Caco-2 (cell line): ENCODE measurements at regions not wholly inside any gene's neighbourhood (a gene's known extent, or its start where the extent isn't known, plus 50 kb on each side); places are given as distances from the start of the nearest gene placed in this dataset.

ENCODE experiments used
- BruUV-seq: library from RNA; stranded (reverse); fragments of 400-500 nt; replicated peaks from 2 replicates; lab custom pipeline; 2021; lab: Mats Ljungman, UMichigan
- CTCF ChIA-PET: fragments of 300-600 bp; sonication (Branson Sonifier 250); formaldehyde crosslinking; loops from one replicate; lab custom pipeline; 2022; ENCODE audit warnings: antibody characterized with exemption; lab: Charles Lee
- POLR2A ChIA-PET: fragments of 300-600 bp; sonication (Branson Sonifier 250); formaldehyde crosslinking; loops from one replicate; lab custom pipeline; 2022; ENCODE audit warnings: antibody characterized with exemption; lab: Charles Lee
- DNase-seq, 2 experiments: peaks; one replicate each; pipeline versions ENCODE4 v3.0.0 to v3.0.0-alpha.2; 2020 to 2022
- H3K27me3 ChIP-seq: replicated peaks from 2 replicates; pipeline ENCODE4 v1.6.0; 2011; ENCODE audit warnings: low read length; ENCODE audit not compliant: control insufficient read depth, insufficient read depth
- H3K36me3 ChIP-seq: 2 replicates; pipeline ENCODE4 v1.5.1; 2011; ENCODE audit warnings: low read length; ENCODE audit not compliant: control insufficient read depth, insufficient read depth
- H3K4me1 ChIP-seq: fragments of 250-450 bp; sonication (Bioruptor Pico); 2 replicates; pipeline ENCODE4 v1.5.1; 2020; ENCODE audit warnings: mild to moderate bottlenecking
- H3K4me3 ChIP-seq: 2 replicates; pipeline ENCODE4 v1.5.1; 2011; ENCODE audit warnings: low read depth, mild to moderate bottlenecking, control low read depth, low read length
- H3K9me3 ChIP-seq: fragments of 250-450 bp; sonication (Bioruptor Pico); 2 replicates; pipeline ENCODE4 v1.5.1; 2020; ENCODE audit warnings: mild to moderate bottlenecking, moderate library complexity
- H3K27ac Mint-ChIP-seq: one replicate; pipeline ENCODE4 v1.8.0; 2022; ENCODE audit warnings: mixed read lengths; ENCODE audit not compliant: unreplicated experiment
- H3K27me3 Mint-ChIP-seq: one replicate; pipeline ENCODE4 v1.8.0; 2022; ENCODE audit warnings: mixed read lengths; ENCODE audit not compliant: insufficient read depth, unreplicated experiment
- H3K36me3 Mint-ChIP-seq: one replicate; pipeline ENCODE4 v1.8.0; 2022; ENCODE audit warnings: mild to moderate bottlenecking, mixed read lengths; ENCODE audit not compliant: insufficient read depth, unreplicated experiment
- H3K4me1 Mint-ChIP-seq: one replicate; pipeline ENCODE4 v1.8.0; 2022; ENCODE audit warnings: low read depth, mixed read lengths; ENCODE audit not compliant: unreplicated experiment
- H3K4me3 Mint-ChIP-seq: one replicate; pipeline ENCODE4 v1.8.0; 2022; ENCODE audit warnings: mild to moderate bottlenecking, moderate library complexity, mixed read lengths; ENCODE audit not compliant: unreplicated experiment
- H3K9me3 Mint-ChIP-seq: one replicate; pipeline ENCODE4 v1.8.0; 2022; ENCODE audit warnings: mixed read lengths; ENCODE audit not compliant: unreplicated experiment
- CTCF ChIP-seq, 2 experiments: fragments of 200-600 bp in 1 of 2; IDR thresholded peaks; 1 replicate in 1 of 2; 2 replicates in 1 of 2; pipeline versions ENCODE4 v1.5.1 to v1.8.0; 2011 to 2022; ENCODE audit warnings: antibody characterized with exemption in 1 of 2, control low read depth in 1 of 2, inconsistent platforms in 1 of 2, low read depth in 1 of 2, low read length in 1 of 2, mild to moderate bottlenecking in 1 of 2, moderate library complexity in 1 of 2; ENCODE audit not compliant: insufficient read depth in 1 of 2, severe bottlenecking in 1 of 2, unreplicated experiment in 1 of 2
- intact Hi-C: fragments of 100-400 bp; cut with micrococcal nuclease; formaldehyde crosslinking; loops from one replicate; pipeline ENCODE4 v1.10.0; 2022; ENCODE audit not compliant: unreplicated experiment

- Histone ChIP-seq H3K27me3 (no peaks in the 10 kb centered on the region; the same call in 1 of the 2 replicates), H3K36me3 (no peaks in the 10 kb centered on the region), H3K9me3 (no peaks in the 10 kb centered on the region), H3K4me1 (no peaks in the 10 kb centered on the region), H3K4me3 (no peak overlapping the region)
- ChIA-PET CTCF (no interaction called here), POLR2A (no interaction called here)
- TF ChIP-seq CTCF (IDR thresholded peaks at IDR 0.05; ENCODE audit: insufficient read depth in 1 of 2, low read depth in 1 of 2, low read length in 1 of 2, severe bottlenecking in 1 of 2, unreplicated experiment in 1 of 2): no peak
- no TSS peak for BruUV-seq
- H3K36me3 Mint-ChIP-seq: no peaks in the 10 kb centered on the region
- DNase-seq: no peak
- H3K27me3 Mint-ChIP-seq: peaks cover 3% of the 10 kb centered on the region
- H3K4me1 Mint-ChIP-seq: no peaks in the 10 kb centered on the region
- intact Hi-C loops: loop anchor here (10.0 kb wide), 1 partner anchor 155 kb away; no protein-coding TSS in a partner anchor
- no peak overlapping the region for H3K27ac Mint-ChIP-seq
- peaks cover 9% of the 10 kb centered on the region for H3K9me3 Mint-ChIP-seq
- H3K4me3 Mint-ChIP-seq: no peak overlapping the region
Measured at GRCh38 chr3:5579946-5580345, 392.4 kb downstream of the EDEM1 start.

DNA sequence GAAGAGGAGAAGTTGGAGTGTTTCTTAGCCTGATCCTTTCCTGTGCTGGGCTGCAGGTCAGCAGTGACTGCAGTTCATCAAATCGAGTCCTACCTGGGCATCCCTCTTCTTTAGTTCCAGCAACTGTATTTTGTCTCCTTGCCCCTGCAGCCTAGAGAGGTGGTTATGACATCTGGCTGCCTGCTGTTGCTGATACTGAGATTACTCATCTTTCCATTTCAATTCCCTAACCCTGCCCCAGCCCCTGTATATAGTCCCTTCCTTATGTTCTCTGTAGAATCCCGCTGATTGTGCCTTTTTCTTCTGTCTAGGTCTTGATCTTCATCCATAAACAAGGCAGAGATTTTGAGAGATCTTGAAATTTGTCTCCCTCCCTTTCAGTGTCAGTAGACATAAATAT is 393.3 kb downstream of the EDEM1 start:
- Histone ChIP-seq H3K4me1 (no peaks in the 10 kb centered on the region), H3K36me3 (no peaks in the 10 kb centered on the region), H3K4me3 (no peak overlapping the region), H3K9me3 (no peaks in the 10 kb centered on the region), H3K27me3 (no peaks in the 10 kb centered on the region; the same call in 1 of the 2 replicates)
- Mint-ChIP-seq H3K27me3 (peaks cover 3% of the 10 kb centered on the region), H3K27ac (no peak overlapping the region), H3K9me3 (peaks cover 9% of the 10 kb centered on the region), H3K4me1 (no peaks in the 10 kb centered on the region), H3K36me3 (no peaks in the 10 kb centered on the region), H3K4me3 (no peak overlapping the region)
- DNase-seq: no peak
- ChIA-PET CTCF (no interaction called here), POLR2A (no interaction called here)
- no peak for TF ChIP-seq CTCF (IDR thresholded peaks at IDR 0.05; ENCODE audit: insufficient read depth in 1 of 2, low read depth in 1 of 2, low read length in 1 of 2, severe bottlenecking in 1 of 2, unreplicated experiment in 1 of 2)
- intact Hi-C loops: loop anchor here (10.0 kb wide), 1 partner anchor 154 kb away; no protein-coding TSS in a partner anchor
- no TSS peak for BruUV-seq

DNA sequence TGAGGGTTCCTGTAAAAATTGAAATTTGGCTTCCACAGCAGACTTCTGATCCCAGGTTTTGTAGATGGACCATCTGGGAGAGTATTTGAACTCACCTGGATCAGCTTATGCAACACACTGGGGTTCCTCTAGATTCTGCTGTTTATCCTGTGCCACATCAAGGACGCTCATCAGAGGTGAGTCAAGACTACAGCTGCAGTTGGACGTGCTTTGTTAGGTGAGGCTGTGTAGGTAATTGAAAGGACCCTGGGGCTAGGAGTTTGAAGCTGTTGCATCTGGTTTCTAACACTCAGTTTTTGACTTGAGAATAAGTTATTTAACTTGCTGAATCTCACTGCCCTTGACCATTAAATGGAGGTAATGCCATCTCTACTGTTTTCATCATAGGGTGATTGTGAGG is 394.2 kb downstream of the EDEM1 start:
- H3K36me3 Mint-ChIP-seq: no peaks in the 10 kb centered on the region
- no peaks in the 10 kb centered on the region for H3K9me3 ChIP-seq
- CTCF ChIA-PET: no interaction called here
- DNase-seq: no peak
- TF ChIP-seq CTCF (IDR thresholded peaks at IDR 0.05; ENCODE audit: insufficient read depth in 1 of 2, low read depth in 1 of 2, low read length in 1 of 2, severe bottlenecking in 1 of 2, unreplicated experiment in 1 of 2): no peak
- H3K27me3 ChIP-seq: no peaks in the 10 kb centered on the region; the same call in 1 of the 2 replicates
- no peak overlapping the region for H3K27ac Mint-ChIP-seq
- H3K36me3 ChIP-seq: no peaks in the 10 kb centered on the region
- no peaks in the 10 kb centered on the region for H3K4me1 ChIP-seq
- no peak overlapping the region for H3K4me3 Mint-ChIP-seq
- peaks cover 9% of the 10 kb centered on the region for H3K9me3 Mint-ChIP-seq
- BruUV-seq: no TSS peak
- no peak overlapping the region for H3K4me3 ChIP-seq
- POLR2A ChIA-PET: no interaction called here
- intact Hi-C loops: loop anchor here (10.0 kb wide), 1 partner anchor 153 kb away; no protein-coding TSS in a partner anchor
- no peaks in the 10 kb centered on the region for H3K4me1 Mint-ChIP-seq
- peaks cover under 1% of the 10 kb centered on the region for H3K27me3 Mint-ChIP-seq
